NCI-H748 treated with DMSO at 0.1 percent for 48 hours (cell line): ENCODE measurements at regions not wholly inside any gene's neighbourhood (a gene's known extent, or its start where the extent isn't known, plus 50 kb on each side); places are given as distances from the start of the nearest gene placed in this dataset.
"Not testable (repeated sequence)": the region's sequence is repeated elsewhere in the genome, so short reads cannot be mapped to it uniquely, and the experiment has no call there.

Source experiments
- DNase-seq: peaks from one replicate; lab custom pipeline; 2025; lab: John Stamatoyannopoulos, UW

- DNase-seq = no peak
These were observed 94.6 kb upstream of the IGFBPL1 start for GRCh38 chr9:38518826-38519225.

- not testable (repeated sequence) for DNase-seq
These were observed 92.0 kb upstream of the IGFBPL1 start for GRCh38 chr9:38516273-38516672.

- not testable (repeated sequence) for DNase-seq
These were observed 90.8 kb upstream of the IGFBPL1 start for GRCh38 chr9:38515055-38515454.

GRCh38 chr9:38510340-38510739 is 86.1 kb upstream of the IGFBPL1 start:
- not testable (repeated sequence) for DNase-seq

GRCh38 chr9:38507587-38507986 is 83.3 kb upstream of the IGFBPL1 start:
- DNase-seq = no peak

GRCh38 chr9:38500171-38500570 is 75.9 kb upstream of the IGFBPL1 start:
- not testable (repeated sequence) for DNase-seq

GRCh38 chr9:38498551-38498950 is 74.3 kb upstream of the IGFBPL1 start:
- DNase-seq = not testable (repeated sequence)

GRCh38 chr9:38489057-38489456 is 64.8 kb upstream of the IGFBPL1 start:
- no peak for DNase-seq

GRCh38 chr9:38488156-38488698 is 64.0 kb upstream of the IGFBPL1 start:
- DNase-seq = no peak

GRCh38 chr9:38487418-38488155 is 63.3 kb upstream of the IGFBPL1 start:
- not testable (repeated sequence) for DNase-seq

GRCh38 chr9:38486837-38487236 is 62.6 kb upstream of the IGFBPL1 start:
- DNase-seq = no peak

GRCh38 chr9:38486056-38486615 is 61.9 kb upstream of the IGFBPL1 start:
- DNase-seq = no peak

- DNase-seq = not testable (repeated sequence)
These were observed 59.9 kb upstream of the IGFBPL1 start for GRCh38 chr9:38484076-38484665.

- DNase-seq = no peak
These were observed 58.8 kb upstream of the IGFBPL1 start for GRCh38 chr9:38482918-38483592.

- no peak for DNase-seq
These were observed 54.0 kb upstream of the IGFBPL1 start for GRCh38 chr9:38478211-38478610.

- peak; percentile 75 for DNase-seq
These were observed 50.2 kb upstream of the IGFBPL1 start for GRCh38 chr9:38474476-38474875.
